ENCODE measurements at regions not wholly inside any gene's neighbourhood (a gene's known extent, or its start where the extent isn't known, plus 50 kb on each side); places are given as distances from the start of the nearest gene placed in this dataset.

DNA sequence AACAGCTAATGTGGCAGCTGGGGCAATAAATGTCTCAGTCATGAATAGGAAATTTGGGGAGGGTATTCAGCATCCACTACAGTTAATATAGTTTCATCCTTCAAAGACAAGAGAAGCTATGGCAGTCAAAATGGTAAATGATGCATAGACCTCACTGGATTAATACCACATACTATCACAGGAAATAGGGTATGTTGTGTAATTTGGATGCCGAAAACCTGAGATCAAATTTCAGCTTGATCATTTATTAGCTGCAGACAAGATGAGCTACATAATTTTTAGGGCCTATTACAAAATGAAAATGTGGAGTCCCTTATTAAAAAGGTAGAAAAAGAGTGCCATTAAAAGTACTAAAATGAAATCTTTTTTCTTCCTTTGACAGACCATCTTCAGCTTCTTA, 112.6 kb upstream of the MTAP start:
- no peaks in the 10 kb centered on the region for H3K9me1 ChIP-seq (ENCODE audit: control insufficient read depth, extremely low read depth, insufficient read depth, low read length)
- no peak overlapping the region for H2AFZ ChIP-seq (ENCODE audit: control insufficient read depth, low read length)
- no peaks in the 10 kb centered on the region for H3K27me3 ChIP-seq (ENCODE audit: control insufficient read depth, extremely low read depth, insufficient read depth, low read length)
- no peaks in the 10 kb centered on the region for H4K20me1 ChIP-seq (ENCODE audit: control insufficient read depth, extremely low read depth, insufficient read depth, low read length)
- H3K36me3 ChIP-seq (ENCODE audit: control insufficient read depth in 2 of 2, extremely low read depth in 1 of 2, insufficient read depth in 2 of 2, low read length in 2 of 2): no peaks in the 10 kb centered on the region
- no peak overlapping the region for H3K4me3 ChIP-seq (ENCODE audit: control insufficient read depth in 2 of 3, extremely low read depth in 1 of 3, insufficient read depth in 2 of 3, low read depth in 1 of 3, low read length in 3 of 3)
- dilution Hi-C loops (cut with MboI; ENCODE audit: extremely low pct_ligation_motif_present, low sequenced_read_pairs): no loop called here
- DNase-seq (ENCODE audit: low read depth, low spot score): no peak
- peaks cover 54% of the 10 kb centered on the region for H3K4me1 ChIP-seq (ENCODE audit: control insufficient read depth, extremely low read depth, insufficient read depth, low read length)
- no peak overlapping the region for H3K9ac ChIP-seq (ENCODE audit: control insufficient read depth, extremely low read depth, insufficient read depth, low read length)
- TF ChIP-seq, protein P1, sequence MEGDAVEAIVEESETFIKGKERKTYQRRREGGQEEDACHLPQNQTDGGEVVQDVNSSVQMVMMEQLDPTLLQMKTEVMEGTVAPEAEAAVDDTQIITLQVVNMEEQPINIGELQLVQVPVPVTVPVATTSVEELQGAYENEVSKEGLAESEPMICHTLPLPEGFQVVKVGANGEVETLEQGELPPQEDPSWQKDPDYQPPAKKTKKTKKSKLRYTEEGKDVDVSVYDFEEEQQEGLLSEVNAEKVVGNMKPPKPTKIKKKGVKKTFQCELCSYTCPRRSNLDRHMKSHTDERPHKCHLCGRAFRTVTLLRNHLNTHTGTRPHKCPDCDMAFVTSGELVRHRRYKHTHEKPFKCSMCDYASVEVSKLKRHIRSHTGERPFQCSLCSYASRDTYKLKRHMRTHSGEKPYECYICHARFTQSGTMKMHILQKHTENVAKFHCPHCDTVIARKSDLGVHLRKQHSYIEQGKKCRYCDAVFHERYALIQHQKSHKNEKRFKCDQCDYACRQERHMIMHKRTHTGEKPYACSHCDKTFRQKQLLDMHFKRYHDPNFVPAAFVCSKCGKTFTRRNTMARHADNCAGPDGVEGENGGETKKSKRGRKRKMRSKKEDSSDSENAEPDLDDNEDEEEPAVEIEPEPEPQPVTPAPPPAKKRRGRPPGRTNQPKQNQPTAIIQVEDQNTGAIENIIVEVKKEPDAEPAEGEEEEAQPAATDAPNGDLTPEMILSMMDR (optimal IDR thresholded peaks at IDR 0.05 in 1 of 3, IDR thresholded peaks at IDR 0.05 in 1 of 3, conservative IDR thresholded peaks at IDR 0.05 in 1 of 3; ENCODE audit: extremely low read depth in 1 of 3, insufficient read depth in 2 of 3, low read length in 3 of 3): no peak
- no peak for TF ChIP-seq EZH2 (IDR thresholded peaks at IDR 0.05; ENCODE audit: low read length)
- H3K27ac ChIP-seq (ENCODE audit: control insufficient read depth, insufficient read depth, low read length): peak overlapping the region; percentile 83
- H3K79me2 ChIP-seq (ENCODE audit: control insufficient read depth, insufficient read depth, low read length): peaks cover 13% of the 10 kb centered on the region
- peak overlapping the region; percentile 39 for H3K4me2 ChIP-seq (ENCODE audit: control insufficient read depth, extremely low read depth, insufficient read depth, low read depth, low read length)
- no peaks in the 10 kb centered on the region for H3K9me3 ChIP-seq (ENCODE audit: control insufficient read depth, low read depth, low read length)
- FAIRE-seq: no peak

DNA sequence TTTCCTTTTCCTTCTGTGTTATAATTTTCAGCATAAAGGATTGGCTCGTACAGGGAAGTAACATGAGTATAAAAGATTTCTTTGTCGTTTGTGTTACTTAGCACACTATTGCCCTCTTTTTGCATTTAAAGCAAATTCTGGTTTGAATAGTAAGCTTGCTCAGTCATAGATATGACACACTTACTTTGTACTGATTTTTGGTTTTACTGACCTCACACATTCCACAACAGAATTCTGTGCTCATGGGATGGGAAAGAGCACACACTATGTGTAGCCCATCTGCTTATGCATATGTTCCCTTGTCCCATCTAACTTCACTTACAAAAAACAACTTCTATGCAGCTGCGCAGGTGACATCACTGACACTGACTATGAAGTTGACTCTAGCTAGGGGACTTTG, 111.9 kb upstream of the MTAP start:
- H3K9ac ChIP-seq (ENCODE audit: control insufficient read depth, extremely low read depth, insufficient read depth, low read length): no peak overlapping the region
- no peaks in the 10 kb centered on the region for H3K9me1 ChIP-seq (ENCODE audit: control insufficient read depth, extremely low read depth, insufficient read depth, low read length)
- peak; percentile 90 for FAIRE-seq
- peaks cover 13% of the 10 kb centered on the region for H3K79me2 ChIP-seq (ENCODE audit: control insufficient read depth, insufficient read depth, low read length)
- DNase-seq (ENCODE audit: low read depth, low spot score): no peak
- no peaks in the 10 kb centered on the region for H4K20me1 ChIP-seq (ENCODE audit: control insufficient read depth, extremely low read depth, insufficient read depth, low read length)
- no peaks in the 10 kb centered on the region for H3K36me3 ChIP-seq (ENCODE audit: control insufficient read depth in 2 of 2, extremely low read depth in 1 of 2, insufficient read depth in 2 of 2, low read length in 2 of 2)
- TF ChIP-seq, protein P1 (optimal IDR thresholded peaks at IDR 0.05 in 1 of 3, IDR thresholded peaks at IDR 0.05 in 1 of 3, conservative IDR thresholded peaks at IDR 0.05 in 1 of 3; ENCODE audit: extremely low read depth in 1 of 3, insufficient read depth in 2 of 3, low read length in 3 of 3): no peak
- no peak for TF ChIP-seq EZH2 (IDR thresholded peaks at IDR 0.05; ENCODE audit: low read length)
- no peak overlapping the region for H3K4me2 ChIP-seq (ENCODE audit: control insufficient read depth, extremely low read depth, insufficient read depth, low read depth, low read length)
- no peaks in the 10 kb centered on the region for H3K27me3 ChIP-seq (ENCODE audit: control insufficient read depth, extremely low read depth, insufficient read depth, low read length)
- H3K4me3 ChIP-seq (ENCODE audit: control insufficient read depth in 2 of 3, extremely low read depth in 1 of 3, insufficient read depth in 2 of 3, low read depth in 1 of 3, low read length in 3 of 3): no peak overlapping the region
- H2AFZ ChIP-seq (ENCODE audit: control insufficient read depth, low read length): no peak overlapping the region
- H3K27ac ChIP-seq (ENCODE audit: control insufficient read depth, insufficient read depth, low read length): no peak overlapping the region
- dilution Hi-C loops (cut with MboI; ENCODE audit: extremely low pct_ligation_motif_present, low sequenced_read_pairs): no loop called here
- H3K9me3 ChIP-seq (ENCODE audit: control insufficient read depth, low read depth, low read length): no peaks in the 10 kb centered on the region
- peaks cover 47% of the 10 kb centered on the region for H3K4me1 ChIP-seq (ENCODE audit: control insufficient read depth, extremely low read depth, insufficient read depth, low read length)
